GM23338 (cell line): ENCODE measurements at regions not wholly inside any gene's neighbourhood (a gene's known extent, or its start where the extent isn't known, plus 50 kb on each side); places are given as distances from the start of the nearest gene placed in this dataset.

Source experiments
- ATAC-seq: fragments of 200-7000 bp; cut with Tn5 transposase; 3 replicates; pipeline ENCODE4 v1.9.1; 2020
- DNase-seq: peaks from one replicate; pipeline ENCODE4 v3.0.0-alpha.2; 2015; ENCODE audit warnings: low spot score
- H2AFZ ChIP-seq: fragments of 200-600 bp; sonication (generic); 2 replicates; pipeline ENCODE4 v1.8.0; 2016; ENCODE audit warnings: antibody characterized with exemption, mild to moderate bottlenecking, moderate library complexity
- H3F3A ChIP-seq: fragments of 200-600 bp; sonication (generic); replicated peaks from 2 replicates; pipeline ENCODE4 v1.8.0; 2017; ENCODE audit warnings: antibody characterized with exemption, mixed run types, low read depth
- H3K27ac ChIP-seq: fragments of 200-600 bp; sonication (generic); 2 replicates; pipeline ENCODE4 v1.6.1; 2016; ENCODE audit warnings: low read depth
- H3K27me3 ChIP-seq: fragments of 200-600 bp; sonication (generic); 2 replicates; pipeline ENCODE4 v1.8.0; 2016; ENCODE audit warnings: mild to moderate bottlenecking, mixed run types, moderate library complexity; ENCODE audit not compliant: insufficient read depth
- H3K36me3 ChIP-seq: fragments of 200-600 bp; sonication (generic); 2 replicates; pipeline ENCODE4 v1.8.0; 2016; ENCODE audit warnings: mild to moderate bottlenecking; ENCODE audit not compliant: insufficient read depth
- H3K4me1 ChIP-seq: fragments of 200-600 bp; sonication (generic); 2 replicates; pipeline ENCODE4 v1.8.0; 2016; ENCODE audit warnings: mild to moderate bottlenecking, moderate library complexity; ENCODE audit not compliant: insufficient read depth
- H3K4me2 ChIP-seq: fragments of 200-600 bp; sonication (generic); 2 replicates; pipeline ENCODE4 v1.7.1; 2017; ENCODE audit warnings: mixed run types
- H3K4me3 ChIP-seq: fragments of 200-600 bp; sonication (generic); 2 replicates; pipeline ENCODE4 v1.6.1; 2016; ENCODE audit warnings: mixed run types
- H3K79me2 ChIP-seq: fragments of 200-600 bp; sonication (generic); replicated peaks from 2 replicates; pipeline ENCODE4 v1.8.0; 2017; ENCODE audit warnings: mild to moderate bottlenecking; ENCODE audit not compliant: insufficient read depth
- H3K9me2 ChIP-seq: fragments of 200-600 bp; sonication (generic); 2 replicates; pipeline ENCODE4 v1.8.0; 2017; ENCODE audit not compliant: insufficient read depth
- H4K20me1 ChIP-seq: fragments of 200-600 bp; sonication (generic); replicated peaks from 2 replicates; pipeline ENCODE4 v1.8.0; 2017; ENCODE audit warnings: mild to moderate bottlenecking; ENCODE audit not compliant: insufficient read depth
- H3K27ac Mint-ChIP-seq: 2 replicates; pipeline ENCODE4 v1.8.0; 2020; ENCODE audit warnings: inconsistent platforms, mild to moderate bottlenecking, moderate library complexity, mixed read lengths
- H3K27me3 Mint-ChIP-seq: 3 replicates; pipeline ENCODE4 v1.8.0; 2022; ENCODE audit warnings: low read depth, mild to moderate bottlenecking, moderate library complexity, mixed read lengths, inconsistent platforms; ENCODE audit not compliant: insufficient read depth, poor library complexity
- H3K36me3 Mint-ChIP-seq: 3 replicates; pipeline ENCODE4 v1.8.0; 2021; ENCODE audit warnings: low read depth, mild to moderate bottlenecking, inconsistent platforms, moderate library complexity, mixed read lengths
- H3K4me1 Mint-ChIP-seq: 3 replicates; pipeline ENCODE4 v1.8.0; 2020; ENCODE audit warnings: mild to moderate bottlenecking, inconsistent platforms, mixed read lengths
- H3K4me3 Mint-ChIP-seq: 3 replicates; pipeline ENCODE4 v1.8.0; 2021; ENCODE audit warnings: moderate library complexity, mild to moderate bottlenecking, inconsistent platforms, mixed read lengths
- H3K9me3 Mint-ChIP-seq: 3 replicates; pipeline ENCODE4 v1.8.0; 2020; ENCODE audit warnings: moderate library complexity, mild to moderate bottlenecking, inconsistent platforms, mixed read lengths
- CREB1 ChIP-seq: fragments of 250-450 bp; sonication (Bioruptor Pico); IDR thresholded peaks from 2 replicates; pipeline ENCODE4 v1.5.0; 2020; ENCODE audit warnings: low read depth, mild to moderate bottlenecking, moderate library complexity
- ETS1 ChIP-seq: IDR thresholded peaks from 2 replicates; pipeline ENCODE4 v1.6.1; 2016; ENCODE audit warnings: antibody characterized with exemption
- EZH2 ChIP-seq: fragments of 200-600 bp; sonication (generic); IDR thresholded peaks from one replicate; pipeline ENCODE4 v1.8.0; 2017; ENCODE audit warnings: antibody characterized with exemption, mild to moderate bottlenecking, low read depth; ENCODE audit not compliant: unreplicated experiment
- EZH2phosphoT487 ChIP-seq: fragments of 200-600 bp; sonication (generic); IDR thresholded peaks from one replicate; pipeline ENCODE4 v1.8.1; 2018; ENCODE audit warnings: antibody characterized with exemption; ENCODE audit not compliant: unreplicated experiment
- JUNB ChIP-seq: IDR thresholded peaks from one replicate; pipeline ENCODE4 v1.6.1; 2016; ENCODE audit warnings: antibody characterized with exemption; ENCODE audit not compliant: unreplicated experiment
- NANOG ChIP-seq: IDR thresholded peaks from 2 replicates; pipeline ENCODE4 v1.6.1; 2016; ENCODE audit warnings: antibody characterized with exemption, borderline replicate concordance
- POLR2AphosphoS5 ChIP-seq: IDR thresholded peaks from 2 replicates; pipeline ENCODE4 v1.6.1; 2016; ENCODE audit warnings: antibody characterized with exemption, low read depth
- REST ChIP-seq: IDR thresholded peaks from one replicate; pipeline ENCODE4 v1.6.1; 2018; ENCODE audit warnings: antibody characterized with exemption; ENCODE audit not compliant: unreplicated experiment
- STAT1 ChIP-seq: IDR thresholded peaks from one replicate; pipeline ENCODE4 v1.6.1; 2016; ENCODE audit warnings: antibody characterized with exemption; ENCODE audit not compliant: unreplicated experiment
- ZNF114 ChIP-seq: fragments of 250-450 bp; sonication (Bioruptor Pico); IDR thresholded peaks from 2 replicates; pipeline ENCODE4 v1.5.0; 2020; ENCODE audit warnings: mild to moderate bottlenecking, moderate library complexity
- ZNF331 ChIP-seq: fragments of 250-450 bp; sonication (Bioruptor Pico); IDR thresholded peaks from 2 replicates; pipeline ENCODE4 v1.5.0; 2020; ENCODE audit warnings: low read depth, mild to moderate bottlenecking, moderate library complexity
- ZNF462 ChIP-seq: fragments of 250-450 bp; sonication (Bioruptor Pico); IDR thresholded peaks from 2 replicates; pipeline ENCODE4 v1.5.0; 2020; ENCODE audit warnings: mild to moderate bottlenecking, moderate library complexity
- TF ChIP-seq, protein P1 (sequence below), 2 experiments: fragments of 200-600 bp in 1 of 2; sonication (generic) in 1 of 2; conservative IDR thresholded peaks; 2 replicates each; pipeline versions ENCODE4 v1.5.1 to v1.6.1; 2016 to 2017; ENCODE audit warnings: antibody characterized with exemption in 2 of 2, low read depth in 2 of 2, mild to moderate bottlenecking in 2 of 2, moderate library complexity in 1 of 2

DNA sequence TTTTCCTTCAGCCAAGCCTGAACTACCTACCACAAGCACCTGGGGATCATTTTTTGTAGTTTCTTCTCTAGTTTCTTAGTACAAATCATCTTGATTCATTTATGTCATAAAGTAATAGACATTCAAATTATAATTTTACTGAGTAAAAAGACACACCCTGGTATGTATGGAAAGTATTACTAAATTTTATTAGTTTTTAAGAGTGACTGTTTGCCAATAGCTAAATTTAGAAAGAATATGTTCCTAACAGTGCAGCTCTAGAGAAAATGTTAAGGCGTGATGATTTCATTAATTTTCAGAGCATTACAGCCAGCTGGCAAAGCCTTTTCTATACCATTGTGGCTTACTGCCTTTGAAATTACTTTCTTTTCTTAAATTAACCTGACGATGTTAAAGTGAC is 612.0 kb upstream of the KCNMB2 start:
- no peak for DNase-seq
- Histone ChIP-seq H3F3A (no peaks in the 10 kb centered on the region), H3K4me2 (no peak overlapping the region), H3K79me2 (no peaks in the 10 kb centered on the region), H3K36me3 (no peaks in the 10 kb centered on the region), H2AFZ (no peak overlapping the region), H3K27me3 (no peaks in the 10 kb centered on the region), H3K9me2 (no peaks in the 10 kb centered on the region), H4K20me1 (no peaks in the 10 kb centered on the region), H3K4me3 (no peak overlapping the region), H3K27ac (no peak overlapping the region), H3K4me1 (no peaks in the 10 kb centered on the region)
- TF ChIP-seq ZNF462 (no peak), POLR2AphosphoS5 (no peak), NANOG (no peak), EZH2 (no peak), ETS1 (no peak), ZNF331 (CRISPR knock-in tag) (no peak), STAT1 (no peak), EZH2phosphoT487 (no peak), ZNF114 (CRISPR knock-in tag) (no peak), REST (no peak), JUNB (no peak), CREB1 (CRISPR knock-in tag) (no peak)
- TF ChIP-seq, protein P1, sequence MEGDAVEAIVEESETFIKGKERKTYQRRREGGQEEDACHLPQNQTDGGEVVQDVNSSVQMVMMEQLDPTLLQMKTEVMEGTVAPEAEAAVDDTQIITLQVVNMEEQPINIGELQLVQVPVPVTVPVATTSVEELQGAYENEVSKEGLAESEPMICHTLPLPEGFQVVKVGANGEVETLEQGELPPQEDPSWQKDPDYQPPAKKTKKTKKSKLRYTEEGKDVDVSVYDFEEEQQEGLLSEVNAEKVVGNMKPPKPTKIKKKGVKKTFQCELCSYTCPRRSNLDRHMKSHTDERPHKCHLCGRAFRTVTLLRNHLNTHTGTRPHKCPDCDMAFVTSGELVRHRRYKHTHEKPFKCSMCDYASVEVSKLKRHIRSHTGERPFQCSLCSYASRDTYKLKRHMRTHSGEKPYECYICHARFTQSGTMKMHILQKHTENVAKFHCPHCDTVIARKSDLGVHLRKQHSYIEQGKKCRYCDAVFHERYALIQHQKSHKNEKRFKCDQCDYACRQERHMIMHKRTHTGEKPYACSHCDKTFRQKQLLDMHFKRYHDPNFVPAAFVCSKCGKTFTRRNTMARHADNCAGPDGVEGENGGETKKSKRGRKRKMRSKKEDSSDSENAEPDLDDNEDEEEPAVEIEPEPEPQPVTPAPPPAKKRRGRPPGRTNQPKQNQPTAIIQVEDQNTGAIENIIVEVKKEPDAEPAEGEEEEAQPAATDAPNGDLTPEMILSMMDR (conservative IDR thresholded peaks at IDR 0.05; ENCODE audit: low read depth in 2 of 2): no peak
- H3K27ac Mint-ChIP-seq: no peak overlapping the region
- no peak overlapping the region for H3K4me3 Mint-ChIP-seq
- no peaks in the 10 kb centered on the region for H3K36me3 Mint-ChIP-seq
- H3K27me3 Mint-ChIP-seq: peaks cover 2% of the 10 kb centered on the region
- H3K9me3 Mint-ChIP-seq: no peaks in the 10 kb centered on the region
- peaks cover 2% of the 10 kb centered on the region; the same call in 2 of the 3 replicates for H3K4me1 Mint-ChIP-seq
- no peak for ATAC-seq
